DMS53 (cell line): ENCODE measurements at regions not wholly inside any gene's neighbourhood (a gene's known extent, or its start where the extent isn't known, plus 50 kb on each side); places are given as distances from the start of the nearest gene placed in this dataset.
"Not testable (repeated sequence)": the region's sequence is repeated elsewhere in the genome, so short reads cannot be mapped to it uniquely, and the experiment has no call there.

Source experiments
- DNase-seq: peaks from one replicate; lab custom pipeline; 2025; lab: John Stamatoyannopoulos, UW

DNA sequence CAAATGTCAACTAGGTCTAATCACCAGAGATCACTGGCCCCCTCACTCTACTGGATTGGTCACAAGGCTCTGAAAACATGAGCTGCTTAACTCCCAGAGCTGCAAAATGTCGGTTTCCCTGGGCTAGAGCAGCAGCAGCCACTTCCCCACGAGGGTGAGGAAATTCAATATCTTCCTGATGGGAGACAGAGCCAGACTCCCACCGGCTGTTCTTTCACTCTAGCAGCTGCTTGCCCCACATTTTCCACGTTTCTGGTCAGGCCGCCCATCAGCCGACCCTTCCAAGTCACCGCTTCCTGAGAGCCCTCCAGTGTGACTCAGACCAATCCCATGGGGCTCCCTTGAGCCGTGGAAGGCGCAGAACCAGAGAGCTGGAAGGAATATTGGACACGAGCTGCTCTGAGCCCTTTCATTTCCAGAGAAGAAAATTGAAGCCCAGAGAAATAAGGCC lies 227.0 kb downstream of the ADAMTS15 start:
- DNase-seq, result no peak

DNA sequence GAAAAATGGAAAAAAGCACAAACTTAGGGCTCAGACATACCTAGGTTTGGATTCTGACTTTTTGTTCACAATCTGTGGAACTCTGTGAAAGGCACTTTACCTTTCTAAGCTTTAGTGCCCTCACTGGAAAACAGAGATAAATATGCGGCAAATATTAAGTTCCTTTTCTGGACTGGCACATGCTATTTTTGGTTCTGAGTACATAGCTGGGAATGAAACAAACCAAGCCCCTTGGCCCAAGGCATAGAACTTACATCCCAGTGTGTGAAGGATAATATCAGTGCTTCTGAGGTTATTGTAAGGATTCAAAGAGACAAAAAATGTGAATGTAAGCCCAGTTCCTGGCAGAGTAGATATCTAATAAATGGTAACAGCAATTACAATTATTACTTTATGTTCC lies 227.5 kb downstream of the ADAMTS15 start:
- DNase-seq, result no peak

DNA sequence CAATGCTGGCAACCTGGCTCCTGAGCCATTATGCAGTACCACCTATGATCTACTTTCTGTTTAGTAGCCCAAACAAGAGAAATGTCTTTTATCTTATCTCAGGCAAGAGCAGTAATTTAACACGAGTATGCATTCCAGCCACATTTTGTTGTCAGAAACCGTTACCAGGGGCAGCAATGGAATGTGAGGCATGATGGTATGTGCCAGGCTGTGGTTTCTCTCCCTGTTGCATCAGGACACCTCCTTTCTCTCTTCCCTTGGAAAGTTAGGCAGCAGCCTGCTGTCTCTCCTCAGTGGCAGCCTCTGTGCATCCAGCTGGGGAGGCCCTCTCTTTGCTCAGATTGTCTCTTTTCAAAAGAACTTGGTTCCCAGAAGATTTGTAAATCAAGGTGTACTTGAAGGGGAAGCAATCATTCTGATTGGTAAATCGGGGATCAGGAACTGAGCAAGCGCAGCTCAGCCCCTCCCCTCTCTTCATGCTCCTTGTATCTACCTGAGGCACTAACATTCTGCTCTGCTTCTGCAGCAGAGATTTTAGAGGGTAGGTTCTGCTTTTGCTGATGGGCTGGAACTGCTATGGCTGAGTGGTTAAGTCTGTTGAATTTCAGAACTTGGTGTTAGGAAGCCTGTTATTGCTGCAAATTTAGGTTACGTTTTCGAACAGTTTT lies 229.2 kb downstream of the ADAMTS15 start:
- no peak for DNase-seq

DNA sequence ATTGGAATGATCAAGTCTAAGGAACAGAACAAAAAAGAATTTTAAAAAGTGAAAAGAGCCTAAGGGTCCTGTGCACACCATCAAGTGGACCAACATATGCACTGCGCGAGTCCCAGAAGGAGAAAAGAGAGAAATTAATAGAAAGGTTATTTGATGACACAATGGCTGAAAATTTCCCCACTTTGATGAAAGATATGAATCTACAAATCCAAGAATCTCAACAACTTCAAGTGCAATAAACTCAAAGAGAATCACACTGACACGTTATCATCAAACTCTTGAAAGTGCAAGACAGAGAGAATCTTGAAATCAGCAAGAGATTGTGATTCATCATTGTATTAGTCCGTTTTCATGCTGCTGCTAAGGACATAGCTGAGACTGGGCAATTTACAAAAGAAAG lies 230.8 kb downstream of the ADAMTS15 start:
- no peak for DNase-seq

DNA sequence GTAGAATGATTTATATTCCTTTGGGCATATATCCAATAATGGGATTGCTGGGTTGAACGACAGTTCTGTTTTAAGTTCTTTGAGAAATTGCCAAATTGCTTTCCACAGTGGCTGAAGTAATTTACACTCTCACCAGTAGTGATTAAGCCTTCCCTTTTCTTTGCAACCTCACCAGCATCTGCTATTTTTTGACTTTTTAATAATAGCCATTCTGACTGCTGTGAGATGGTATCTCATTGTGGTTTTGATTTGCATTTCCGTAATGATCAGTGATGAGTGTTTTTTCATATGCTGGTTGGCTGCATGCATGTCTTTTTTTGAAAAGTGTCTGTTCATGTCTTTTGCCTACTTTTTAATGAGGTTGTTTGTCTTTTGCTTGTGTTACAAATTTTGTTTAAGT lies 233.8 kb downstream of the SNX19 start:
- not testable (repeated sequence) for DNase-seq

DNA sequence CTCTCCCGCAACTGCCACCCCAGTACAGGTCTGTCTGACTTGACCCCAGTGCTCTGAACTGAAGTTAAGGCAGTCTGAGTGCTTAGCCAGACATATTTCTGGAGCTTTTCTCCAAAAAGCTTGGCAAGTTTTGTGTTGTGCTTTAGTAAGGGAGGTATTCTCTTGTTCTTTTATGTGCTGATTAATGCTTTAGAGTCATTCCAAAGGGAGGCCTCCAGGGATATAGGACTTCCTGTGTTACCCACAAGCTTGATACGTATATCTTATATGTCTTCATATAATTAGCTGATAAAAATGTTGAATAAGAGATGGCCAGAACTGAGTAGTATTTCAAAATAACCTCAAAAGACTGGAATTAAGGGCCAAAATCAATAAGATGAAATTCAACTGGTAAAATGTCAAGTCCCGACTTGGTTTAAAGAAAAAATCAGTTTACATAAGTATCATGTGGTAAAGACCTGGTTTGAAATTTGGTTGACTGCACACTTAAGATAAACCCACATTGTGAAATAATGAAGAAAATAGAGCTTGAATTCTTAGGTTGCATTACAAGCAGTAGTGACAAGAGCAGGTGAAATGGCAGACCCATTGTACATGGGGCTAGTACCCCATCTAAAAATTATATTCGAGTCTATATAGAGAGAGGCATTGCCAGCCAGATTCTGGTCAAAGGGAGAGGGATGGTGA lies 226.9 kb downstream of the SNX19 start:
- no peak for DNase-seq

DNA sequence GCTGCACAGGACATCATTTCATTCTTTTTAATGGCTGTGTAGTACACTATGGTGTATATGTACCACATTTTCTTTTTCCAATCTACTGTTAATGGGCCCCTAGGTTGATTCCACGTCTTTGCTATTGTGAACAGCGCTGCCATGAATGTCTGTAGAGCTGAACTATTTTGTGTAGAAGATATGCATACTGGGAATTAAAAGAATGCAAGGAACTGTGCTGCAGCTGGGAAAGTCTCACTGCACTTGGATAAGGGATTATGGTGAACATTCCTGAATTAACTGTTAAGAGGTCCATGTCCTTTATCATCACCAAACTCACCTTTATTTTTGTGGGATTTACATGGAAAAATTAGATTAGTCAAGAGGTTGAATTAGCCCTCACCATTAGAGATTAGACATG lies 224.7 kb downstream of the SNX19 start:
- DNase-seq, result no peak

DNA sequence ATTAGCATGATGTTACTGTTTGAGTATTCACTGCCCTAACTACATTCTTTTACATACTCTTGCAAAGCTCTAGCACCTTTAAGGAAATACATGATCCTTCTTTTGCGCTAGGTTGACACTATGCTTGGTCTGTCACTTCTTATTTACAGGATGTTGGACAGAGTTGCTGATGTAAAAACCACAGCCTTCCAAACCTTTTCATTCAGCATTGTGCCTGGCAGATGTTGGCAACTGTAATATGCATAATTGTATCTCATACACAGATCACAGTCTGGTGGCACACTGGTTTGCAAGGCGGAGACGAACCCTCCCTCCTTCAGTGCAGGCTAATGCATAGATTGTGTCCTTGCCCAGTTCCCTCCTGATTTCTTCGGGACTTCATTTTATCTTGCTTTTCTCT lies 224.1 kb downstream of the SNX19 start:
- DNase-seq, result no peak

DNA sequence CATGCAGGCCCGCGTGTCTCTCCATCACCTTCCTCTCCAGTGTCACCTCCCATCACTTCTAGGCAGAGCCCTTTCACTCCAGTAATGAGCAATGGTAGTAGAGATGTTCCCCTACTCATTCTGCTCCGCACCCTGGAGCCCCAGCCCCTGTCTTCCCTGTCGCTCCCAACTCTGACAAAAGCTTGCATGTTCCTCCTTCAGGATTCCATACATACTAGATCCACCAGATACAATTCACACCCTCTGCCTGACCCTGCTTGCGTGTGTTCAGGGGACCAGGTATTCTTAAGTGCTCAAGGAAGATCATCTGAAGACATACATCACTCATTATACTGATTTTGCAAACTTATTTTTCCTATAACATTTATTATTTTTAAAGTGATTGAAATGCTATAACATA lies 222.7 kb downstream of the SNX19 start:
- DNase-seq, result no peak

DNA sequence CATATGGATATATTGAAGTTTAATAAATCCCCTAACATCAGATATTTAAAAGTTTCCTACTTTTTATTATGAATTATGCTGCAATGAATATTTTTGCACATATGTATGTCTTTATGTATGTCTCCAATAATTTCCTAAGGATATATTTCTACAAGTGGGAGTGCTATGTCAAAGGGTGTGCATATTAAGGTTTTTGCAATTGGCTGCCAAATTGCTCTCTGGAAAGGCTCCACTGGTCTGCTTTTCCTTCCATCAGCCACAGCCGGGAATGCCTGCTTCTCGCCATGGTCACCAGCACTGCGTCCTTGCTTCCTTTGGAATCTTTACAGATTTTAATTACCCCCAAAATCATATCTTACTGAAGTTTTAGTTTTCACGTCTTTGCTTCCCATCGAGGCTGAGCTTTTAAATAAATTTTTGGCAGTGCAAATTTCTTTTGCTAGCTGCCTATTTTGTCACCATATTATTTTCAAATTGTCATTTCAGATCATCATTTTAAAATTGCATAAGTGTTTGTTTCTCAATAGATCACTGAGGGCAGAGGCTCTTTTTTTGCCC lies 221.7 kb downstream of the SNX19 start:
- no peak for DNase-seq

DNA sequence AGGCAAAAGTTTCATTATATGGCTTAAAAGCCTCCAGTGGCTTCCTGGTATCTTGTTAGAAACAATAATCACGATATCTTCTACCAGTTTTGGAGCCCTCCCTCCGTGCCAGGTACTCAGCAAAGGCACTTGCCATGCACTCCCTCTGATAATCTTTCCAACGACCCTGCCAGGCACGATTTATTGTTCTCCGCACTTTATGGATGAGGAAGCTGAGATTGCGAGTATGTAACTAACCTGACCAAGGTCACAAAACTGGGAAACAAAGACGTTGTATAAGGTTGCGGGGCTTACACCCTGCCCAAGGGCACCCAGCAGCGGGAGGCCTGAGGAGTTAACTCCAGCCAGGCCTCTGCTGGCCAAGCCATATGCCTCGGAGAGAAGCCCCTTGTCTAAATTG lies 218.1 kb downstream of the SNX19 start:
- DNase-seq, result no peak

DNA sequence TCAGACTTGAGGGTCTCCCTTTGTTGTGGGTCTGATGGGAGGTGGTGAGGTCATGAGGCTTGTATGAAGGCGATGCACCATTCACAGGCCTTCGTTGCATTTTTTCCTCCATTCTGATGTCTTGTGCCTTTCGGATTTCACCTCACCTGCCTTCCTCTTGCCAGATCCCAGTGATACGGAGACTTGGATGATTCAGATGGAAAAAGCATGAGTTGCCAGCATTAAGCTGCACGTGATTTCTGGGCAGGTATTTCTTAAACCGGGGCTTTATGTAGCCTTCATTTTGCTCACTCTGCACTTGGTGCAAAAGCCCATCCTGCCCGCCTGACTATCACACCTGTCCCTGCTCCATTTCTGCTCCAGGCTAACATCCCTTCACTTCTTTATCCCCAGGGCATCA lies 216.7 kb downstream of the SNX19 start:
- DNase-seq, result no peak

DNA sequence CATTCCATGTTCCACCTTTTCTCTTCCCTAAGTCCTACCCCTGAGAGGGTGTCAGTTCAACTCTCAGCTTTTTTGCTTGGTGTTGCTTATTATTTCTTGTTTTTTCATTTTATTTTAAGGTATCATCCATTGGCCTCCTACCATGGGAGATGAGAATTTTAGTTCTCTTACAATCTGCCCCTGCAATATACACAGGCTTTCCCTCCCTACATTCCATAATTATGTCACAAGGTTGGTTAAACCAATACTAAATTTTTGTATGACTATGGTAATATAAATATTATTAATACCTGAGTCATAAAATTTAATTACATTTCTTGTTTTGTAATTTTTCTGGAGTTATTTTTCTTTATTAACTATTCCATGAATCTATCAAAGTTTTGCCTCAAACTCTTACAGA lies 216.2 kb downstream of the SNX19 start:
- no peak for DNase-seq

DNA sequence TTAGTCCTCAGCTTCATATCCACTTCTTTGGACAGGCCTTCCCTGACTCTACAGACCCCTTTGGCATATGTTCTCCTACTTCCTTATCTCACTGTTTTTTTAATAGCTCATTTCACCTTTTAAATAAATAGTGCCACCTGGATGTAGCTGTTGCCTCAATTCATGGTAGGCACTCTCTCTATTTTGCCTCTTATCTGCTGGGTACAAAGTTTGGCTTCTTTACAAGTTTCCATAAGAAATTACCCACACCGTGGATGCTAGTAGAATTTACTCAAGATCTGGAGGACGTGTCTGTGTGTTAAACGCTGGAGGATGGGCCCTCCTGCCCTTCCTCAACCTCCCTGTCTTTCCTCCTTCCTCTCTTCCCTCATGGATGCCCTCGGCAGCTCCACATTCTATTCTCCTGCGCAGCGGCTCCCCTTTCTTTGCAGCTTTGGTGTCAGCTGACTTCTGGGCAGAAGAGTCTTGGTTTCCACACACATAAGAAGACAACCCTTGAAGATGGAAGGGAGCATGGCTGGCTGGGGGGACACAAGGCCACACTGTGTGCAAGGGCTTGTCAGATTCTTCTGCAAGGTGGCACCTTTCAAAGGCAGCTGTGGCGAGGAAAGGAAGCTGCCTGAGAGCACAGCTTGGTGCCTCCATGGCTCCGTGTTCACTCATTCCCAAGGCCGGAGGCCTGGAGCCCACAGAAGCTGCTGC lies 212.6 kb downstream of the SNX19 start:
- no peak for DNase-seq

DNA sequence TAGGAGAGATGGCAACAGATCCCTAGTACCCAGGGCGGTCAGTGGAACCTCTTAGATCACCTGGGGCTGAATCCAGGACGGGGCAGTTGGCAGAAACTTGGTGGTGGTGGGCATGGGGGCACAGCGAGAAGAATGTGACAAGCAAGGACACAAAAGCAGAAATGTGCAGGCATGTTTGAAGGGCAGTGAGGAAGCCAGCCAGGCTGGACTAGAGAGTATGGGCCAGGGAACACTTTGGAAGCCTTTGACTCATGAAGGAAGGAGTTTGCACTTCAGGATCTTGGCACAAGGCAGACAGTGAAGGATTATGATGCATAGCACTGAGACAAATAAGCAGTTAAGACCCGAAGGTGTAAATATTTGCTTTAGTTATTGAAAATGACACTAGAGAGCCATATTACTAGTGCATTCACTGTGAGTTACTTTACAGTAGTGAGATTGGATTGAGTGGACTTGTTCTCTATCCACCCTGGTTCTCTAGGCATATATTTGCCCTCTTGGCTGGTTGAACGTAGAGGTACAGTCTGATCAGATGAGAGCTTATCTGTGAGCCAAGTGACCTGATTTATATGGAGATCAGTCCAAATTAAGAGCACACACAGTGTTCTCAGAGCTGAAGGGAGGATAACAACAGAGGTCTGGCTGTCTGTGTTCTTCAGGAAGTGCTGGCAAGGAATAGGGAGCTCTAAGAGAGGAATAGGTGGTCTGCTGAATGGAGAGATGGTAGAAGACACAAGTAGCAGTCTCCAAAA lies 210.4 kb downstream of the SNX19 start:
- no peak for DNase-seq

DNA sequence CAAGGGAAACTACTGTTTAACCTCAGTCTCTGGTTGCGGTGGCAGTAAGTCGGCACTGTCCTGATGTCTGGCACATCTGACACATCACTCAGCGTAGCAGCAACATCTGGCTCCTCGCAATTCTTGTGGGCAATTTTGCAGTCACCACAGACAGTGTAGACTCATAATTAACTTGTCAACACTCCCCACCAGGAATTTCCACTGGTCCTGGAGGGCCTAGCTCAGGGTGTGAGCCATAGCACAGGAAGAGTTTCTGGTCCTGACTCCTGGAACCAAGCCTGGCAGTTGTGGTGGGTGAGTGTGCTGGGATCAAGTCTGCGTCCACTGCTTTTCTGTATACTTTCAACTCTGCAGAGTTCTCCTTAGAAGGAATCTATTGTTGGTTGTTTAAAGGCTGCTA lies 209.7 kb downstream of the SNX19 start:
- DNase-seq, result no peak

DNA sequence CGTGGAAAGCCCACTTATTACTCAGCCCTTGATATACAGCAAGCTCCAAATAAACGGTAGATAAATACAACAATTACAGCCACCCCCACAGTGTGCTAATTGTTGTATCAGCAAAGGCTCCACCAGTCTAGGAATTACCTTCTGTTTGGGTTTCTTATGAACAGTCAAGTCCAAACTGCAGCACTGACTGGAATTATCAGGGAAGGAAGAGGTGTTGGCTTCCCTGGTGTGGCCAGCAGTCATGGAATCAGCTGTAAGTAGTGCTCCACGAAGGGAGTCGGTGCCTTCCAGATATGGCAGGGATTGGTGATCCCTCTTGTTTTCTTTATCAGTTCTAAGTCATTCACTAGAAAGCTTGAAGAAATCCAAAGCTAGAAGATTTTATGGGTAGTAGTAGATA lies 209.1 kb downstream of the SNX19 start:
- no peak for DNase-seq

DNA sequence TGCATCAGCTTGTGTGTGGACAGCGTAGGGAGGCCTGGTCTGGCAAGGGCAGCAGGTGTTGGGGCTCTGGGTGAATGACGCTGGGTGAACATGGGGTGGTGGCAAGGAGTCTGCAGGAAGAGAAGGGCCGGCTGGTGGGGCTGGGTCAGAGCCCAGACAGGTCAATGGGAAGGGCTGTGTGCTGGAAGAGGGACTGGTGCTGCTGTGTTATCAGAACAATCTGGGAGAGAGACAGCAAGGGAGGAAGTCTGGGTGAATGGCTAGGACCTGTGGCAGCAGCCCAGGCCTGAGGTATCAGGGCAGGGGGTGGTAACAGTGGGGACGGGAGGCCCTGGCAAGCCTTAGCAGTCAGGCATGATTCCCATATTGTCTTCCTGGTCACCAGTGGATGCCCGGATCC lies 206.7 kb downstream of the SNX19 start:
- no peak for DNase-seq

DNA sequence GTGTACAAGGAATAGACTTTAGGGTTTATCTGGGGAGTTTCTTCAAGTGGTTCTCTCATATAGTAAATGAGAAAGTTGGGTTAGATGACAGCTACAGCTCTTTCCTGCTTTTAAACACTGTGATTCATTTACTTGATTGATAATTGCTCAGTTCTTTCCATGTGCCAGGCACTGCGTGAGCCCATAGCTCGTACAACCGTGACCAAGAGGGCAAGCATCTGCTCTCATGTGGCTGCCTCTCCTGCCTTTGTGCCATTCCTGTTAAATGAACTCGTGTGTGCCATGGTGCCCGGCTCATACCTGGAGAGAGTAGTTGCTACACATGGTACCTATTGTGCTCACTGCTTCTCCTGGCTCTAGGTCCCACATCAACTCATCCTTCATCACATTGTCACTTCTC lies 206.3 kb downstream of the SNX19 start:
- DNase-seq, result no peak

DNA sequence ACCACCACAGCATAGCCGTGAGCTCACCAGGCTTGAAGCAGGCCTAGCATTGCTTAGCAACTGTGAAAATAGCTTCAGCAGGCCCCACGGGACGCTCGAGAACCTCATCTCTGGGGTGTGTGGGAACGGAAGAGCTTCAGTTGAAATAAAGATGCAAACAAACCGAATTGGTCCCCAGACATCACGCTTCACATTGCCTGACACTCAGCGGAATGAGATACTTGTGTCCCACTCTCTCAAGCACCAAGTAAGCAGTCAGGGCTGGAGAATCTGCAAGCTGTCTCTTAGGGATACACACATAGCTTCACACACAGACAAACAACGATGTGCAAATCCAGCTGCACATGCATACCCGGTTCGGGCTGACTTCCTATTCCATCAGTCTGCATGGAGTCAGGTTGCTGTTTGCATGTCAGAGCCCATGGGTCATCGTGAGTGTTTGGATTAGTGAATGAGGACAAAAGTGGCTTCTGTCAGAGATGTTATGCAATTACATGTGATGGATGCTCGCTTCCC lies 205.7 kb downstream of the SNX19 start:
- no peak for DNase-seq

DNA sequence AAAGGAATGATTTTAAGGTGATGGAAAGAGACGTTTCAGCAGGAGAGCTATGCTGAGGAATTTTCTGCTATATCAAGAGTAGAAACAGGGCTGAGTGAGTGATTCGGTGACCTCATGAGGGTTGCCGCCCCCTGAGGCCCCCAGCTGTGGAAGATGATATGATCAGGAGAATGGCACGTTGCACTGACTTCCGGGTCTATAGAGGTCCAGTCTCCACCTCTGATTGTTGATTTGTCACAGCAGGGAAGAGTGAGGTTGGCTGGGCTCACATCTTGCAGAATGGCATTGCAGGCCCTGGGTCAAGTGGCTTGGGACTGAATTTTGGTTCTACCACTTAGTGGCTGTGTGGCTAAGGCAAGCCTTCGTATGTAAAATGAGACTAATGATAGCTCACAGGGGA lies 205.1 kb downstream of the SNX19 start:
- no peak for DNase-seq

DNA sequence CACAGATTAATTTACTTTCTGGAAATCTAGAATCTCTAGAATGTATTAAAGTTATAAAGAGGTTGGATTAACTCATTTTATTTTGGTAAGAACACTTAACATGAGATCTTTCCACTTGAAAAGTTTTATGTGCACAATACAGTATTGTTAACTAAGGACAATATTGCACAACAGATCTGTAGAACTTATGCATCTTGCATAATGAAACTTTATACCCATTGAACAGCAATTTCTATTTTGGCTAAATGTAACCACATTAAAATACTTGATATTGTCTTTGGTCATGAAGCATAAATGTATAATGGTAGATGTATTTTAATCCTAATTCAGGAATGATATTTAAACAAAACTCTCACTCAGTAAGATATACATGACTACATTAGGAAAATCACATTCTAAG lies 203.8 kb downstream of the SNX19 start:
- no peak for DNase-seq
